GM19452 (cell line): ENCODE measurements at regions not wholly inside any gene's neighbourhood (a gene's known extent, or its start where the extent isn't known, plus 50 kb on each side); places are given as distances from the start of the nearest gene placed in this dataset.

Source experiments
- ATAC-seq: cut with Tn5 transposase; IDR thresholded peaks from one replicate; pipeline ENCODE4 v1.9.1; 2021; ENCODE audit not compliant: unreplicated experiment

DNA sequence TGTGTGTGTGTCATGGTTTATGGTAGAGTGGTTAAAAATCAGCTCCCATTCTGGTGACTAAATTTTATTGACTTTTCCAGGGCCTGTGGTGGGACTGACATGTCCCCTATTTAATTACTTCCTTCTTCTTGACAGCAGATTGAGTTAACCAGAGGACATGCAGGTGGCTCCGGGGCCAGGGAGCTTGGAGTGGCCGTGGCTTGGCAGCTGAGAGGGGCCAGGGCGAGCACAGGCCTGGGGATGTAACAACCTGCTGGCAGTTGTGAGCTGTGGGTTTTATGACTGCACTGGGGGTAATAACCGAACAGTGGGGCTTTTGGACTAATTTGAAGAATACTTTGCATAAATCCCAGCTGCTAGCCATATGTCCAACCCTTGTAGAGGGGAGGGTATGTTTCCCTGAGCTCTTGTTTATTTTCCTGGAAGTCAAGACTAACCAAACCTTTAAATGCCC is 186.0 kb downstream of the MID1IP1 start:
- no peak for ATAC-seq

DNA sequence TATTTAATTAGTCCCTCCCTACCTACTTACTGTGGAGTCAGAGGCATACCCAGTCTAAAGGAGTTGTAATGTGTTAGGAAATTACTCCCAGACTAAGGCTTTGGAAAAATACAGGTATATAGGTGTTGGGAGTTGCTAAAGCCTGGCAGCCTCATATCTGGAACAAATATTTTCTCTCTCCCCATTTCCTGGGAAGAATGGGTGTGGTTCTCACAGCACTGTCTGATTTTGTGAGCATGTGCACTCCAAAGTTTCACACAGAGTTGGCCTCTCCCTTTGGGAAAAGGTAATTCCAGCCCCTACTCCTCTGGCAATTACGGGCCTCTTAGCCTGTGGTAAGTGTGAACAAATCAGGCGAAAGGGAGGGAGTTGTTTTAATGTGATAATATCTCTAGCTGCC is 187.0 kb downstream of the MID1IP1 start:
- no peak for ATAC-seq

DNA sequence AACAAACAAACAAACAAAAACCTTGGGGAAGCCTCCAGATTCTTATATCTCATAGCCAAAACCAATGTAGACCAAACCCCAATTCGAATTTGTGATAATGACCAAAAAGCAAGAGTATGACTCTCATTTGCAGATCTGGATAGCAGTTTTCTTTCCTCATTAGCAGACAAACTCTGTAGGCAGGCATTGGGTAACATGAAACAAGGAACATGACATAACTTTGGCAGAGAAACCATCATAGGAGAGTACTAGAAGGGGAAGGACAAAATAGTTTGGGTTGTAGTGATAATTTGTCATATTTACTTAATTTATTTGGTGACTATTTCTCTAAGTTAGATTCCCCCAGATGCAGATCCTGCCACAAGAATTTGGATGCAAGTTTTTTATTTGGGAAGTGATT is 187.8 kb downstream of the MID1IP1 start:
- no peak for ATAC-seq

DNA sequence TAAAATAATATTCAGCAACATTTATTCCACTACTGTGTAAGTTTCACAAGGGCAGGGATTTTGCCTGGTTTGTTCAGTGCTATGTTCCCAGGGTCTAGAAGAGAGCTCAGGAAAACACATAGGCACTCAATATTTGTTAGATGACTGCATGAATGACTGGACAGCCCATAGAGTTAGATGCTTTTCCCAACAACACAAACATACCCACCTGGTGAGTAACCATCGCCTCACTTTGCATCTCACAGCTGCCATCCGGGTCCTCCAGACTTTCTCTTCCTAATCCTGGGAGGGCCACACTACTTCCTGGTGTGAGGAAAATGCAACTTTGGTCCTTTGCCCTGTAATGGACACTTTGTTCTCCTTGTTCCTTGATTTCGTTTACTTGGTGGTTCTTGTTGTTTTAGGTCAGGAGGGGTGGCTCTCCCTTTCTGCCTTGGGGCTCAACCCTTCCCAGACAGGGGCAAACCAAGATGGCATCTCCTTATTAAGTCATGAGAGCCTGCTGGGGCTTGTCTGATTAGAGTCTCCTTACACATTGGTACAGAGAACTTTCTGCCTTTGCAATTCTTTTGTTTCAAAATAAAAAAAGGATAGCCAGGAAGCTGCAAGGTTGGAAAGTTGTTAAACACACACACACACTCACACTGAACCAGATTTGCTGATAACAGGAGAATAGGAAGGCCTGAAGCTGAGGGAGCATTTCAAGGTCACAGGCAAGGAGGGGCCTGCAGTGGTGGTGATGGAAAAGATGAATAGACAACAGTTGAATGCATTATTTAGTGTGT is 190.6 kb downstream of the MID1IP1 start:
- no peak for ATAC-seq

DNA sequence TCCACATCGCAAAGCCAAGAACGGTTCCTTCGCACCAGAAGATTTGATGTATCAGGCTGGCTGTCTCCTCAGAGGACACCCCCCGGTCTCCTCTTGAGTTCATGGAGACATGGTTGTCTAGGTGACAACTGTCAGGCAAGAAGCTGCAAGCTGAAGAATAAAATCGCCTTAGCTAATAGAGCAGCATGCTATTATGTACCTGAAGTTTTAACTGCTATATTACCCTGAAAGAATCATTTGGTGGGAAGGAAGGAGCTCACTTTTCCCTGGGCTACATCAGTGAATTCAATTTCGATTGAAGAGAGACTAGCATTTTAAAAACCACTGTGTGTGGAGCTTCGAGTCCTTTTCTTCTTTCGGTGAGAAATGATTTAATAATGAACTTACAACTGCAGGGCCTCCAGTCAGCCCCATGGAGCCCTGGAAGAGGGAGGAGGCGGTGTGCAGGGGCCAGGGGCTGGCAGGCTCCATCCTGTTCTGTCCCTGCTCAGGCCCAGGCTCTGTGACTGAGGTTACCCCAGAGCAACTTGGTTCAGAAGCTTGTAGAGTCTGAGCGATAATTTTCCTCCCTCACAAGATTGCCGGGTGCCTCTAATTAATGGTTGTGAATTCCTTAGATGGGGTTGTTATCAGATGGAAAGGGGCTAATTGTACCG is 191.3 kb downstream of the MID1IP1 start:
- no peak for ATAC-seq

DNA sequence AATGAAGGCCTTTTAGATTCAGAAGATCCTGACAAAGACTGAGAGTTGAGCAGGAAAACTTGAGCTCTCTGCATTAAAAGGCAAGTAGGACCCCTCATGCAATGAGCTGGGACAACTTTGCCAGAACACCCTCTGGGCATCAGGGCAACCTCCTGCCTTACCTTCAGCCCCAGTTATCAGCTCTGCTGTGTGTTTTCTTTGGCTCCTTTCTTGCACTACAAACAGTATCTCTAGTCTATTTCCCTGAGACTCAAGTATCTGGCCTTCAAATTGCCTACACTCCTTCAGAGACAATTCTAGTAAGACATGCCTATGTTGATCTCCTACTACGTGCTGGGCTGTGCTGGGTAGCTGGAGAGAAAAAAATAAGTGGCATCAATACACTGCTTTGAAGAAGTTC is 192.2 kb downstream of the MID1IP1 start:
- no peak for ATAC-seq

DNA sequence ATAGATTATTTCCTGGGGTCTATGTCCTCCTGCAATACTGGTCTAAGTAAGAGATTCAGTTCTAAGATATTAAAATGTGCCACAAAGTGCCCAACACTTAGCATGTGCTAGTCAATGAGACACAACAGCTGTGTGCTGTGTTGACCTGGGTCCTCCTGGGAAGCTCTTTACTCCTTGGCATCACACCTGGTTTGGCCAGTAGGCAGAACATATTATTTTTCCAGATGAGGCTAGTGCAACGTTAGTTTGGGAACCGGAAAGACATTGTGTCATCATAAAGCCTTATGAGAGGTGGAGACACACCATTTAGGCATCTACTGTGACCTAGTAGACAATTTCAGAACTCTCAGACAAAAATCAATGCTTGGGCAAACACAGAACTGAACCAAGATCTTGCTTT is 197.8 kb downstream of the MID1IP1 start:
- no peak for ATAC-seq

DNA sequence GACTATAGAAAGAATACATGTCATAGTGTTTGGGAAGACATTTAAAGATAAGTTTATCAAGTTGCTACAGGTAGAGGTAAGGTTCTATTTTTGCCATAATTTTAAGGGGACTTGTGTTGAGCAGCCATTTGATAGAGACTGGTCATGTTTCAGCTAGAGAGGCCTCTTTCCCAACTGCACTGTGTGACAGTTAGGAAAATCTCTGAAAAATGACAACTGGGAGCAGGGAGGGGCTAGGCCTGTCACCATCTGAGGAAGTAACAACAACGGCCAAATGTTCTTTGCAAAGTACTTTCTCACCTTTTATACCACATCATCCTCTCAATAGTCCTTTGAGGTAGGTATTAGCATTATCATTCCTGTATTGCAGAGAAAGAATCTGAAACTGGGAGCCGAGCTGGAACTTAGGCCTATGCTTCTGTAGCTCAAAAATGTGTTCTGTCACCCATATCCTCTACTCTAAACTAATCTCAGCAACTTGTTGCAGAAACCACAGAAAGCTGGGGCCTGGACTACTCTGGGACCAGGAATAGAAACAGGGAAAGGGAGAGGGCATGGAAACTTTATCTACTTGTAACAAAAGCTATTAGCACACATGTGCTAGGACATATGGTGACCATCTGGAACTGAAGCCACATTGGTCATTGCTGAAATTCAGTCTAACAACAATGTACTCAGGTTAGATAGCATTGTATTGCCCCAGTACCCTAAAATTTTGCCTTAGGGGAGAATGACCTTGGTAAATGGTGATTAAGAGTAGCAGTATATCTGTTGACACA is 198.9 kb downstream of the MID1IP1 start:
- no peak for ATAC-seq

DNA sequence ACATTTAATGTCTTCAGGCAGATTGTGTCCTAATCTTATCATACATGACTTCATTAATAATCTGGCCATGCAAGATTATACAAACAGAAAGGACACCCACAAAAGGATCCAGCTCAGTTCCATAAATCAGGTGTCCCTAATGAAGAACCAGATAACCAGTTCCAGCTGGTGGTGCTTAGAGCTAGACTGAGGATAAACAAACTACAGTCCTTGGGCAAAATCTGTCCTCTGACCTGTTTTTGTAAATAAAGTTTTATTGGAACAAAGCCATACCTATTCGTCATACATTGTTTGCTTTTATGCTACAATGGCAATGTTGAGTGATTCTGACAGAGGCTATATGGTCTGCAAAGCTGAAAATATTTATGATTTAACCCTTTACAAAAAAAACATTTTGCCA is 199.5 kb downstream of the MID1IP1 start:
- no peak for ATAC-seq

DNA sequence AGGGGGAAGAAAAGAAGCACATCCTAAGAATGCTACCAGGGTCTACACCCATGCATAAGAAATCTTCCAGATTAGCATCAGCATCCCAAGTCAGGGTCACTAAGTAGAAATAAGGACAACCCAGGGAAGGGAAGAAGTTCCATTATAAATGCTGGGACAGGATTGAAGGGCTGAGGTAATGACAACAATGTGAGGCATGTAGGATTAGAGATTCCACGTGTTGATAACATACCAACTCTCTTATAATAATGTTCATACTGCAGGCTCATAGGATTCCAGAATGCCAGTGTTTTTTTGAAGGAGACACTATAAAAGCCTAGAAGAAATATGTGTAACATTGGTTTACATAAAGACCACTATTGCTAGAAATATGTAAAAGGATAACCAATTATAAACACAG is 201.2 kb downstream of the MID1IP1 start:
- ATAC-seq = no peak

DNA sequence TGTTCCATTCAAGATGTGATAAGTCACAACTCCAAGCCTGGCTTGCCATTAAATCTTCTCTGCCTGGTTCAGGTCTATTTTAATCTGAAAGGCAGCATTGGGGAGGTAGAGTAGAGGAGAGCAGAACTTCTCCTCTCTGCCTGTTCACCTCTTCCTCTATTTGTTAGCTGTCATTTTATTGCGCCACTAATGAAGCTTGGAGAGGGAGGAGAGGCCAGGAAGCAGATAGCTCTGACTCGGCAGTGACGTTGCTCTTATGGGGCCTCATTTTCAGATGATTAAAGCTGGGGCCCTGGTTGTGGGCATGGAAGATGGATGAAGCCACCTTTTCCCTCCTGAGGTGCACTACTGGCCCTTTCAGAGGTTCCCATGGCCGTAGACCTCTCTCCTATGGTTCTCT is 207.3 kb downstream of the MID1IP1 start:
- no peak for ATAC-seq

DNA sequence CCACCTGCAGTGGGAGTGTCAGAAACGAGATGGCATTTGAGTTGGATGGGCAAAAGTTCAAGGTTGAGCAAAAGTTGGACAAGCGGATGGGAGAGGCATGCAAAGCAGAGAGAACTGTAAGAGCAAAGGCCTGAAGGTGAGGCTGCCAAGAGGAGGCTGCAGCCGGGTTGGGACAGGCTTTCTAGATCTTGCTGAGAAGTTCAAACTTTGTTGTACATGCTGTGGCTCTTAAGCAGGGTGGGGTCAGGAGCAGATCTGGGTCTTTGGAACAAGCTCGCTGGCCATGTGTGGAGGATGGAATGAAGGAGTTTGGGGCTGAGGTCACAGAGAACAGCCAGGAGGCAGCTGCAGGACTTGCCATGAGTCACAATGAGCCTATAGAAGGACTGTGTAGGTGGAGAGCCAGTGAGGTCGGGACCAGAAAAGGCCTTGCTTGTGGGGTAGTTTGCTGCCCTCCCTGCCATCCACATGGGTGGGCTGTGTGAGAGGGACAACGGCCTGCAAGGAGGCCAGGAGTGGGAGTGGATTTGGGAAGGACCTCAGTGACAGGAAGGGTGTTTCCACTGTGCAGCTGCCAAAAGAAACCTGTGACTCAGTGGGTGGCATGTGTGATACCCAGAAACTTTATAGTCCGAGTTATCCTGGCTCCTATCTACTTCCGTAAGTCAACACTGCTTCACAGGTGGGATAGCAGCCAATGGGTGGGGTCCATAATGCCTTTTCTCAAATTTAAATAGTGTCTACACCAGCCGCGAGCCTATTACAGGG is 210.4 kb downstream of the MID1IP1 start:
- ATAC-seq = no peak

DNA sequence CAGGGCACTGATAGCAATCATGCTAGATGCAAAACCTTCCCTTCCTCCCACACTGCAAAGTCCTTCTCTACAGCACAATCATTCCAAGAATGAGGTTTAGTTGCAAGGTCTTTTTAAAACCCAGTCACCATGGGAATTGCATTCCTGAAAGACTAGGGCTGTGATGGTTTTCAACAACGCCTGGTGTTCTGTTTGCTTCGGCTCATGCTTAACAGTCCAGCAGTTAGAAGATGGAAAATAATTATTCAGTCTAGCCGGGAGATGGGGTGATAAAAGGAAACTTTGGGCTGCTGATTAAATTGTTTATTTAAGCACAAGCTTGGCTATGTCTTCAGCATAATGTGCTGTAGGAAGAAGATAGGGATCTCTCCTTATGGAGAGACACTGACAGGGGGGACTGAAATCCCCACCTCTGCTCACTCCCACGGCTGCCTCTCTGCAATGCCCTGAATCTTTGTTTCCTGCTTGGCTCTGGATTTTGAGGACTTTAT is 211.4 kb downstream of the MID1IP1 start:
- no peak for ATAC-seq

DNA sequence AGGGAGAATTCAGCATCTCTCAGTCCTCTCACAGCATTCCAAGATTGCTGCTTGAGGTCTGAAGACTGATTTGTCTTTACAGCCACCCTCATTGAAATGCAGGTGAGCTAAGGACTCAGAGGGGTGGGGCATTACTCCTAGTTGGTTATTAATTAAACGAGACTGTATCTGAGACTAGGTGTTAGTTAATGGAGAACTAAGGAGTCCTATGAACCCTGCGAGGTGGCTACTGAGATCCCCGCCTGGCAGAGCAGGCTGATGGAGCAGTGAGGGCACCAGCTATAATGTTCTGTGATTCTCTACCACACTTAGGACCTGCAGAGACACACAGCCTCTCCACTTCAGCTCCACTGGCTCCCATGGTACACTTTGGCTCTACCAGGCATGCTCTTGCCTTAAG is 215.3 kb downstream of the MID1IP1 start:
- ATAC-seq = no peak

DNA sequence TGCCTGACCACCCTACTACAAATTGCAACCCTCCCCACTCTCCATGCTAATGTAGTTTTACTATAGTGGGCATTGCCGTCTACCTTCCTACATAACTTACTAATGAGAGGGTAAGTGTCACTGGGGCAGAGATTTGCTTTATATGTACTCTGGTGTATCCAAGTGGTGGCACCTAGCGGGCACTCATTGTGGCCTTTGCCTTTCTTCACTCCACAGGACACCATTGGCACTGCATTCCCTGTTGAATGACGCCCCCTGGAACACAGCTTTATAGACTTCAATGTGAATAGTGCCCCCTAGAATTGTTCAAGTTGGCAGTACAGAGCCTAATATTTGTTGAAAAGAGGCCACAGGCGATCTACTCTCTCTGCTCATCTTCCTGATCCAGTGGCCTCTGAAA is 215.8 kb downstream of the MID1IP1 start:
- no peak for ATAC-seq

DNA sequence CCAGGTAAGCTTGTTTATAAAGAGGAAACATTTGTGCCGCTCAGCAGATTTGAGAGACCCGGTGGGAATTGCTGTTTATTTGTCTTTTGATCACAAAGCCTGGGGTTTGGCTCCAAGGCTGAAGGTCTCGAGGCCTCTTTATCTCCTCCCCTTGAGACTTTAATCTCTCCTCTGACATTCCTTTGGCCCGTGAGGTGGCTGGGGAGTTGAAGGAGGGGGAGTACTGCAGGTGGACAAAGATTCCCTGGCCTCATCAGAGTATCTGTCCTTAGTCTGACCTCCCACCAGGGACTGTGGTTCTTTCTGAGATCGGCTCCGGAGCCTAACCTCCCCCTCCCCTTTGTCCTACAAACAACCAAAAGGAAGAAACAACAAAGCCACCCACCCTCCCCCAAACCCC is 216.5 kb downstream of the MID1IP1 start:
- no peak for ATAC-seq

DNA sequence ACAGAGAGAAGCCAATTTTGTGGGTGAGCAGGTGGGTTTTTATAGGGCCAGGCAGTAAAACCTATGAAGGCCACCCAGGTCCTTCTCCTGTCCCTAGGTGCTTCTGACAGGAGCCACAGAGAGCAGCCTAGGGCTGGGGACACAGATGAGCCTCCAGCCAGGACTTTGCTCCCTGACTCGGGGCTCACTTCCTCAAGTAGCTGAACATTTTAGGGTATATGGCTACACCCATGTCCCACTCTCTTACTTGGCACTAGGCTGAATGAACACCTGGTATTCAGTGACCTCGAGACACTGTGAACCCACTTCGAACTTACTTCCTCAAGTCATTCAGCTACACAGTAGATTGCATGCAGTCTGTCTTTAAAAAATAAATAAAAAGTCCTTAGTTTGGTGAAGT is 217.3 kb downstream of the MID1IP1 start:
- no peak for ATAC-seq

DNA sequence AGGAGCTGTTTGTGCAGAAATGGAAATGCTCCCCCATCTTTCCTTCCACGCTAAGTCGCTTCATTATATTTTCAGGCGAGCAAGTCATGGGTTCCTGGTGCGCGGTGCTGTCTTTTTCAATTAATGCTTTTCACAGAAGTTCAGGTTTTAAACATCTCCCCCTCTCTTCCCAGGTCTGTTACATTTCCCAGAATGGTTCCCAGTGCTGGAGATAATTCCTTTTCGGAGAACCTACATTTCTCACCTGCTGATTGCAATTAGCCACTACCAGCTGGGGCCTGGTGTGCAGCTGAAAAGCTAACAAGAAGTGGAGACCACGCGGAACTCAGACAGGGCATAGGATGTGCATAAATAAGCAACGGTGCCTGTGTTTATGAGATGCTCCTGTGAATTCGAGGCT is 217.8 kb downstream of the MID1IP1 start:
- ATAC-seq = no peak

DNA sequence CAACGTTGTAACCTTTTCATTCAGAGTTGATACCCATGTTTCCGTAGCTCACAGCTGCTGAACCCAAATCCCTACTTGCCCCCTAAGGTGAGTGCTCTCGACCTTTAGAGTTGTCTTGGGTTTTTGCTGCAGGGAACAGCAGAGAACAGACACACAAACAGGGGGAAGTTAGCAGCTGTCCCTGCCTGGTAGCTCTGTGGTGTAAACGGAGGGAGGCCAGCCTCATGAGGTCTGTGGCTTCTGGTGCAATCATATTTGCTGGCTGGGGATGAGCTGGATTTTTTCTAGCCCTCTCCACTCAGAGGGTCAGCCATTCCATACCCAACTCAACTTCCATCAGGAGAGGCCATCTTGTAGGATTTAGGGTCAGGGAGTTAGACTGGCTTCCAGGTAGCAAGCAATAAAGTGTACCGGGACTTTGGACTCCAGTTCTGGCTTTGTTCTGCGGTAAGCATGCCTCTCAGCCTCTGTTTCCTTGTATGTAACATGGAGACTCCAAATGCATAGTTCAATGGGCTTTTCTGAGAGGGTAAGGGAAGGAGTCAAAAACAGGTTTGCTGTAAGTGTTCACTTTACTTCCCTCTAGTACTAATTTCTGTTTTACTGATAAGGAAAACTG is 218.9 kb downstream of the MID1IP1 start:
- ATAC-seq = no peak

DNA sequence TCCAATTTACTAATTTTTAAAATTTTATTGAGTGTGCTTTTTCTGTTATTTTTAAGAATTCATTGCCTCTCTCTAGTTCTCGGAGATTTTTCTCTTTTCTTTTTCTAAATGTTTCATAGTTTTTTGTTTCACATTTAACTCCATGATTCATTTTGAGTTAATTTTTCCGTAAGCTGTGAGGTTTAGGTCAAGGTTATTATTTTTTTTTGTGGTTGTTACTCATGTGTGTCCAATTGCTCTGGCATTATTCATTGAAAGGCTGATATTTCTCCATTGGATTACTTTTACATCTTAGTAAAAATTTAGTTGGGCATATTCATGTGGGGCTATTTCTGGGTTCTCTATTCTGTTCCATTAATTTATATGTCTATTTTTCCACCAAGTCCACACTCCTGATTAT is 220.8 kb downstream of the MID1IP1 start:
- no peak for ATAC-seq

DNA sequence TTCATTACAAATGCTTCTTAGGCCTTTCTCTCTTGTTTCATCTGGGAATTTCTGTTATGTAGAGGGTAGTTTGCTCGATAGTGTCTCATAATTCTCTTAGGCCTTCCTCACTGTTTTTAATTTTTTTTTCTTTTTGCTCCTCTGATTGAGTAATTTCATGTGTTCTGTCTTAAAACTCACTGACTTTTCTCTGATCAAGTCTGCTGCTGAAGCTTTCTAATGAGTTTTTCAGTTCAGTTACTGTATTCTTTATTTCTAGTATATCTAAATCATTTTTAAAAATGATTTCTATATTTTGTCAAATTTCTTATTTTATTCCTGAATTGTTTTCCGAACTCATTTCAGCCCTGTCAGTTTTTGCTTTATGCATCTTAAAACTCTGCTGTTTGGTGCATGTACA is 228.0 kb downstream of the MID1IP1 start:
- ATAC-seq = no peak
